Caco-2 (cell line): ENCODE measurements at regions not wholly inside any gene's neighbourhood (a gene's known extent, or its start where the extent isn't known, plus 50 kb on each side); places are given as distances from the start of the nearest gene placed in this dataset.

Source experiments
- BruUV-seq: library from RNA; stranded (reverse); fragments of 400-500 nt; replicated peaks from 2 replicates; lab custom pipeline; 2021; lab: Mats Ljungman, UMichigan
- CTCF ChIA-PET: fragments of 300-600 bp; sonication (Branson Sonifier 250); formaldehyde crosslinking; loops from one replicate; lab custom pipeline; 2022; ENCODE audit warnings: antibody characterized with exemption; lab: Charles Lee
- POLR2A ChIA-PET: fragments of 300-600 bp; sonication (Branson Sonifier 250); formaldehyde crosslinking; loops from one replicate; lab custom pipeline; 2022; ENCODE audit warnings: antibody characterized with exemption; lab: Charles Lee
- DNase-seq, 2 experiments: peaks; one replicate each; pipeline versions ENCODE4 v3.0.0 to v3.0.0-alpha.2; 2020 to 2022
- H3K27me3 ChIP-seq: replicated peaks from 2 replicates; pipeline ENCODE4 v1.6.0; 2011; ENCODE audit warnings: low read length; ENCODE audit not compliant: control insufficient read depth, insufficient read depth
- H3K36me3 ChIP-seq: 2 replicates; pipeline ENCODE4 v1.5.1; 2011; ENCODE audit warnings: low read length; ENCODE audit not compliant: control insufficient read depth, insufficient read depth
- H3K4me1 ChIP-seq: fragments of 250-450 bp; sonication (Bioruptor Pico); 2 replicates; pipeline ENCODE4 v1.5.1; 2020; ENCODE audit warnings: mild to moderate bottlenecking
- H3K4me3 ChIP-seq: 2 replicates; pipeline ENCODE4 v1.5.1; 2011; ENCODE audit warnings: low read depth, mild to moderate bottlenecking, control low read depth, low read length
- H3K9me3 ChIP-seq: fragments of 250-450 bp; sonication (Bioruptor Pico); 2 replicates; pipeline ENCODE4 v1.5.1; 2020; ENCODE audit warnings: mild to moderate bottlenecking, moderate library complexity
- H3K27ac Mint-ChIP-seq: one replicate; pipeline ENCODE4 v1.8.0; 2022; ENCODE audit warnings: mixed read lengths; ENCODE audit not compliant: unreplicated experiment
- H3K27me3 Mint-ChIP-seq: one replicate; pipeline ENCODE4 v1.8.0; 2022; ENCODE audit warnings: mixed read lengths; ENCODE audit not compliant: insufficient read depth, unreplicated experiment
- H3K36me3 Mint-ChIP-seq: one replicate; pipeline ENCODE4 v1.8.0; 2022; ENCODE audit warnings: mild to moderate bottlenecking, mixed read lengths; ENCODE audit not compliant: insufficient read depth, unreplicated experiment
- H3K4me1 Mint-ChIP-seq: one replicate; pipeline ENCODE4 v1.8.0; 2022; ENCODE audit warnings: low read depth, mixed read lengths; ENCODE audit not compliant: unreplicated experiment
- H3K4me3 Mint-ChIP-seq: one replicate; pipeline ENCODE4 v1.8.0; 2022; ENCODE audit warnings: mild to moderate bottlenecking, moderate library complexity, mixed read lengths; ENCODE audit not compliant: unreplicated experiment
- H3K9me3 Mint-ChIP-seq: one replicate; pipeline ENCODE4 v1.8.0; 2022; ENCODE audit warnings: mixed read lengths; ENCODE audit not compliant: unreplicated experiment
- intact Hi-C: fragments of 100-400 bp; cut with micrococcal nuclease; formaldehyde crosslinking; loops from one replicate; pipeline ENCODE4 v1.10.0; 2022; ENCODE audit not compliant: unreplicated experiment
- TF ChIP-seq, protein P1 (sequence below), 2 experiments: fragments of 200-600 bp in 1 of 2; IDR thresholded peaks; 1 replicate in 1 of 2; 2 replicates in 1 of 2; pipeline versions ENCODE4 v1.5.1 to v1.8.0; 2011 to 2022; ENCODE audit warnings: antibody characterized with exemption in 1 of 2, control low read depth in 1 of 2, inconsistent platforms in 1 of 2, low read depth in 1 of 2, low read length in 1 of 2, mild to moderate bottlenecking in 1 of 2, moderate library complexity in 1 of 2; ENCODE audit not compliant: insufficient read depth in 1 of 2, severe bottlenecking in 1 of 2, unreplicated experiment in 1 of 2

DNA sequence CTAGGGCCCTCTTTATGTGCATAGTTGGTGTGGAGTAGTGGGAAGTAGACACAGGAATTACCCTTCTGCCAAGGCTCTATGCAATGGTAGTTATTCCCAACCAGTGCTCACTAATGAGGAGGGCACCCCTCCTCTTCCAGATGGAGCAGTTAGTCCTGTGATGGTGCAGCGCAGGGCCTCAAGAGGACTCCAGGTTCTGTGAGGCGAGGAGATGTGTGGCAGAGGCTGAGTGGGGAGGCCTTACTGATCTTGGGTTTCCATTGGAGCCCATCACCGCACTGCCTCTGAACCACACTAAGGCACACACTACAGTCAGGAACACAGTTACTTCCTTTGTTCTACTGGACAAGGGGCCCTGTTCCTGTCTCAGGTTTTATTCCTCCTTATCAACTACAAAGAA is 122.5 kb upstream of the POU3F1 start:
- H3K9me3 ChIP-seq: no peaks in the 10 kb centered on the region
- CTCF ChIA-PET: no interaction called here
- H3K36me3 ChIP-seq: no peaks in the 10 kb centered on the region
- BruUV-seq: no TSS peak
- TF ChIP-seq, protein P1, sequence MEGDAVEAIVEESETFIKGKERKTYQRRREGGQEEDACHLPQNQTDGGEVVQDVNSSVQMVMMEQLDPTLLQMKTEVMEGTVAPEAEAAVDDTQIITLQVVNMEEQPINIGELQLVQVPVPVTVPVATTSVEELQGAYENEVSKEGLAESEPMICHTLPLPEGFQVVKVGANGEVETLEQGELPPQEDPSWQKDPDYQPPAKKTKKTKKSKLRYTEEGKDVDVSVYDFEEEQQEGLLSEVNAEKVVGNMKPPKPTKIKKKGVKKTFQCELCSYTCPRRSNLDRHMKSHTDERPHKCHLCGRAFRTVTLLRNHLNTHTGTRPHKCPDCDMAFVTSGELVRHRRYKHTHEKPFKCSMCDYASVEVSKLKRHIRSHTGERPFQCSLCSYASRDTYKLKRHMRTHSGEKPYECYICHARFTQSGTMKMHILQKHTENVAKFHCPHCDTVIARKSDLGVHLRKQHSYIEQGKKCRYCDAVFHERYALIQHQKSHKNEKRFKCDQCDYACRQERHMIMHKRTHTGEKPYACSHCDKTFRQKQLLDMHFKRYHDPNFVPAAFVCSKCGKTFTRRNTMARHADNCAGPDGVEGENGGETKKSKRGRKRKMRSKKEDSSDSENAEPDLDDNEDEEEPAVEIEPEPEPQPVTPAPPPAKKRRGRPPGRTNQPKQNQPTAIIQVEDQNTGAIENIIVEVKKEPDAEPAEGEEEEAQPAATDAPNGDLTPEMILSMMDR (IDR thresholded peaks at IDR 0.05; ENCODE audit: insufficient read depth in 1 of 2, low read depth in 1 of 2, low read length in 1 of 2, severe bottlenecking in 1 of 2, unreplicated experiment in 1 of 2): no peak
- Mint-ChIP-seq H3K27ac (no peak overlapping the region), H3K4me3 (no peak overlapping the region), H3K27me3 (peaks cover 12% of the 10 kb centered on the region), H3K36me3 (no peaks in the 10 kb centered on the region), H3K4me1 (no peaks in the 10 kb centered on the region), H3K9me3 (no peaks in the 10 kb centered on the region)
- intact Hi-C loops: no loop called here
- H3K4me3 ChIP-seq: no peak overlapping the region
- no peaks in the 10 kb centered on the region for H3K4me1 ChIP-seq
- POLR2A ChIA-PET: no interaction called here
- H3K27me3 ChIP-seq: no peaks in the 10 kb centered on the region
- DNase-seq: no peak

DNA sequence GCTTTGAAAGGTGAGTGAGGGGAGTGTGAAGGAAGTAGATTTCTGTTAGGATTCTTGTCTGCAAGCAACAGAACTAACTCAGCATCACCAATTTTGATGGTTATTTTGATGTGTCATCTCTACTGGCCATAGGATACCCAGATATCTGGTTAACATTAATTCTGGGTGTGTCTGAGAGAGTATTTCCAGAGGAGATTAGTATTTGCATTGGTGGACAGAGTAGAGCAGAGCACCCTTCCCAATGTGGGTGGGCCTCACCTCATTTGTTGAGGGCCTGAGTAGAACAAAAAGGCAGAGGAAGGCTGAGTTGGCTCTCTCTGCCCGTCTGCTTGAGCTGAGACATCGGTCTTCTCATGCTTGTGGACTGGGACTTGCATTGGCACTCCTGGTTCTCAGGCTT is 121.8 kb upstream of the POU3F1 start:
- no peaks in the 10 kb centered on the region for H3K27me3 ChIP-seq
- intact Hi-C loops: no loop called here
- H3K4me1 ChIP-seq: no peaks in the 10 kb centered on the region
- no peaks in the 10 kb centered on the region for H3K36me3 ChIP-seq
- H3K4me3 Mint-ChIP-seq: no peak overlapping the region
- no peaks in the 10 kb centered on the region for H3K9me3 ChIP-seq
- CTCF ChIA-PET: no interaction called here
- peaks cover 12% of the 10 kb centered on the region for H3K27me3 Mint-ChIP-seq
- no peaks in the 10 kb centered on the region for H3K9me3 Mint-ChIP-seq
- H3K4me3 ChIP-seq: no peak overlapping the region
- no peaks in the 10 kb centered on the region for H3K4me1 Mint-ChIP-seq
- no peaks in the 10 kb centered on the region for H3K36me3 Mint-ChIP-seq
- DNase-seq: no peak
- TF ChIP-seq, protein P1 (IDR thresholded peaks at IDR 0.05; ENCODE audit: insufficient read depth in 1 of 2, low read depth in 1 of 2, low read length in 1 of 2, severe bottlenecking in 1 of 2, unreplicated experiment in 1 of 2): no peak
- H3K27ac Mint-ChIP-seq: no peak overlapping the region
- POLR2A ChIA-PET: no interaction called here
- no TSS peak for BruUV-seq

DNA sequence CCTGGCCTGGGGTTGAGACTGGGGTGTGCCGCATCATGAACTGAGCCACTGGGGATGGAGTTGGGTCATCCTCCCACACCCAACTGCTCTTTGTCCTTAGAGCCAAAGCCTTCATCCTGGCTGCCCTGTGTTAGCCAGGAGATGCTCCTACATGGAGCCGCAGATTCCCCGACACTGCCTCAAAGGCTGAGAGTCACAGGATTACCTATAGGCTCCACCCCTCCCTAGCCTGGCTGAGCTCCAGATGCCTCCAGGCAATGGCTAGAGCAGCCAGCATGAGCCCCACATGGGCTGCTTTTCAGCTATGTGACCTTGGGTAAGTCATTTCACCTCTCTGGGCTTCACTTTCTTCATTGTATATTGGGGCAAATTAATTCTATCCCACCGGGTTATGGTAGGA is 119.9 kb upstream of the POU3F1 start:
- H3K4me3 ChIP-seq: no peak overlapping the region
- Mint-ChIP-seq H3K27ac (no peak overlapping the region), H3K4me1 (no peaks in the 10 kb centered on the region), H3K36me3 (no peaks in the 10 kb centered on the region), H3K4me3 (no peak overlapping the region), H3K27me3 (peaks cover 12% of the 10 kb centered on the region), H3K9me3 (no peaks in the 10 kb centered on the region)
- TF ChIP-seq, protein P1 (IDR thresholded peaks at IDR 0.05; ENCODE audit: insufficient read depth in 1 of 2, low read depth in 1 of 2, low read length in 1 of 2, severe bottlenecking in 1 of 2, unreplicated experiment in 1 of 2): no peak
- intact Hi-C loops: no loop called here
- no peaks in the 10 kb centered on the region for H3K27me3 ChIP-seq
- no peak for DNase-seq
- H3K4me1 ChIP-seq: no peaks in the 10 kb centered on the region
- POLR2A ChIA-PET: no interaction called here
- CTCF ChIA-PET: no interaction called here
- BruUV-seq: no TSS peak
- H3K36me3 ChIP-seq: no peaks in the 10 kb centered on the region
- H3K9me3 ChIP-seq: no peaks in the 10 kb centered on the region
